Body of pancreas (tissue), 4 donors: ENCODE measurements at regions not wholly inside any gene's neighbourhood (a gene's known extent, or its start where the extent isn't known, plus 50 kb on each side); places are given as distances from the start of the nearest gene placed in this dataset.

Experiments used
- CTCF ChIP-seq, 7 experiments: fragments of 450-650 bp in 4 of 7; fragments of 200-600 bp in 3 of 7; sonication (generic) in 3 of 7; IDR thresholded peaks; one replicate each; pipeline ENCODE4 v1.5.1; 2016 to 2019; ENCODE audit warnings: antibody characterized with exemption in 7 of 7
- POLR2A ChIP-seq, 3 donors: fragments of 450-650 bp; IDR thresholded peaks; one replicate each; pipeline ENCODE4 v1.6.1; 2016; ENCODE audit warnings: antibody characterized with exemption in 3 of 3, mild to moderate bottlenecking in 2 of 3

GRCh38 chr7:49513911-49514310 lies 259.5 kb upstream of the VWC2 start:
- TF ChIP-seq POLR2A (IDR thresholded peaks at IDR 0.05) (no peak), CTCF (IDR thresholded peaks at IDR 0.05) (no peak)
